IPS DF 19.7 (cell line): ENCODE measurements at regions not wholly inside any gene's neighbourhood (a gene's known extent, or its start where the extent isn't known, plus 50 kb on each side); places are given as distances from the start of the nearest gene placed in this dataset.
"Not testable (repeated sequence)": the region's sequence is repeated elsewhere in the genome, so short reads cannot be mapped to it uniquely, and the experiment has no call there.

ENCODE experiments used
- DNase-seq: peaks from one replicate; pipeline ENCODE4 v3.0.0-alpha.2; 2013; ENCODE audit warnings: low read depth, low spot score

GRCh38 chr7:156515911-156516790, 124.4 kb upstream of the RNF32 start:
- no peak for DNase-seq

GRCh38 chr7:156514851-156515250, 125.7 kb upstream of the RNF32 start:
- no peak for DNase-seq

GRCh38 chr7:156511426-156511825, 129.1 kb upstream of the RNF32 start:
- DNase-seq = no peak

GRCh38 chr7:156510966-156511365, 129.6 kb upstream of the RNF32 start:
- DNase-seq = no peak

GRCh38 chr7:156509216-156509615, 131.4 kb upstream of the RNF32 start:
- DNase-seq = no peak

GRCh38 chr7:156505876-156506275, 134.7 kb upstream of the RNF32 start:
- no peak for DNase-seq

- no peak for DNase-seq
These were observed 135.7 kb upstream of the RNF32 start for GRCh38 chr7:156504687-156505545.

GRCh38 chr7:156504006-156504405, 136.6 kb upstream of the RNF32 start:
- no peak for DNase-seq

GRCh38 chr7:156503196-156503595, 137.4 kb upstream of the RNF32 start:
- no peak for DNase-seq

- not testable (repeated sequence) for DNase-seq
These were observed 138.8 kb upstream of the RNF32 start for GRCh38 chr7:156501815-156502214.

GRCh38 chr7:156499247-156499881, 141.2 kb upstream of the RNF32 start:
- DNase-seq = no peak

- no peak for DNase-seq
These were observed 142.6 kb upstream of the RNF32 start for GRCh38 chr7:156497776-156498509.

GRCh38 chr7:156496865-156497264, 143.7 kb upstream of the RNF32 start:
- no peak for DNase-seq

- DNase-seq = no peak
These were observed 144.2 kb upstream of the RNF32 start for GRCh38 chr7:156496363-156496769.

GRCh38 chr7:156494960-156495359, 145.6 kb upstream of the RNF32 start:
- no peak for DNase-seq

GRCh38 chr7:156493942-156494341, 146.6 kb upstream of the RNF32 start:
- DNase-seq = no peak

- no peak for DNase-seq
These were observed 148.4 kb upstream of the RNF32 start for GRCh38 chr7:156492170-156492569.

GRCh38 chr7:156491435-156491834, 149.1 kb upstream of the RNF32 start:
- no peak for DNase-seq

- DNase-seq = no peak
These were observed 150.4 kb upstream of the RNF32 start for GRCh38 chr7:156490021-156490800.

- no peak for DNase-seq
These were observed 152.6 kb upstream of the RNF32 start for GRCh38 chr7:156487811-156488533.
